Activated T-cell treated with anti-CD3 and anti-CD28 coated beads for 1 hour (primary cell): ENCODE measurements at regions not wholly inside any gene's neighbourhood (a gene's known extent, or its start where the extent isn't known, plus 50 kb on each side); places are given as distances from the start of the nearest gene placed in this dataset.

ENCODE experiments used
- DNase-seq: peaks from one replicate; pipeline ENCODE4 v3.0.0-alpha.2; 2020; ENCODE audit warnings: low read depth

- DNase-seq = no peak
Observed at GRCh38 chr13:74389056-74389455, 254.9 kb upstream of the KLF12 start.

- no peak for DNase-seq
Observed at GRCh38 chr13:74388626-74389025, 254.4 kb upstream of the KLF12 start.

- DNase-seq = no peak
Observed at GRCh38 chr13:74372511-74372910, 238.3 kb upstream of the KLF12 start.

GRCh38 chr13:74367193-74367592 is 233.0 kb upstream of the KLF12 start:
- no peak for DNase-seq

GRCh38 chr13:74361274-74361673 is 227.1 kb upstream of the KLF12 start:
- no peak for DNase-seq

- DNase-seq = no peak
Observed at GRCh38 chr13:74346960-74347359, 212.8 kb upstream of the KLF12 start.

GRCh38 chr13:74338341-74338740 is 204.1 kb upstream of the KLF12 start:
- DNase-seq = no peak

GRCh38 chr13:74336546-74336945 is 202.3 kb upstream of the KLF12 start:
- DNase-seq = no peak

GRCh38 chr13:74335370-74335769 is 201.2 kb upstream of the KLF12 start:
- no peak for DNase-seq

- DNase-seq = no peak
Observed at GRCh38 chr13:74329962-74330361, 195.8 kb upstream of the KLF12 start.

GRCh38 chr13:74325106-74325505 is 190.9 kb upstream of the KLF12 start:
- DNase-seq = no peak

- no peak for DNase-seq
Observed at GRCh38 chr13:74324338-74324737, 190.1 kb upstream of the KLF12 start.

GRCh38 chr13:74322562-74322961 is 188.4 kb upstream of the KLF12 start:
- DNase-seq = no peak

GRCh38 chr13:74320282-74320681 is 186.1 kb upstream of the KLF12 start:
- DNase-seq = no peak

GRCh38 chr13:74316547-74316946 is 182.3 kb upstream of the KLF12 start:
- no peak for DNase-seq

GRCh38 chr13:74306496-74306895 is 172.3 kb upstream of the KLF12 start:
- no peak for DNase-seq

- DNase-seq = no peak
Observed at GRCh38 chr13:74305876-74306275, 171.7 kb upstream of the KLF12 start.

GRCh38 chr13:74301258-74301935 is 167.2 kb upstream of the KLF12 start:
- no peak for DNase-seq

- no peak for DNase-seq
Observed at GRCh38 chr13:74300162-74300561, 166.0 kb upstream of the KLF12 start.

GRCh38 chr13:74299721-74300120 is 165.5 kb upstream of the KLF12 start:
- DNase-seq = no peak

- no peak for DNase-seq
Observed at GRCh38 chr13:74298923-74299322, 164.7 kb upstream of the KLF12 start.

- no peak for DNase-seq
Observed at GRCh38 chr13:74289861-74290773, 155.9 kb upstream of the KLF12 start.

GRCh38 chr13:74289107-74289506 is 154.9 kb upstream of the KLF12 start:
- DNase-seq = no peak
